H54 (cell line): ENCODE measurements at regions not wholly inside any gene's neighbourhood (a gene's known extent, or its start where the extent isn't known, plus 50 kb on each side); places are given as distances from the start of the nearest gene placed in this dataset.

Experiments used
- DNase-seq: peaks from one replicate; pipeline ENCODE4 v3.0.0; 2011; ENCODE audit warnings: low spot score, mixed read lengths; ENCODE audit not compliant: insufficient read length
- FAIRE-seq: peaks from 3 replicates; lab custom pipeline; 2011; peaks lifted over from hg19 to GRCh38; lab: Jason Lieb, UNC
- POLR2A ChIP-seq: IDR thresholded peaks from 2 replicates; pipeline ENCODE4 v1.6.1; 2011; ENCODE audit warnings: low read depth, mild to moderate bottlenecking, low read length

DNA sequence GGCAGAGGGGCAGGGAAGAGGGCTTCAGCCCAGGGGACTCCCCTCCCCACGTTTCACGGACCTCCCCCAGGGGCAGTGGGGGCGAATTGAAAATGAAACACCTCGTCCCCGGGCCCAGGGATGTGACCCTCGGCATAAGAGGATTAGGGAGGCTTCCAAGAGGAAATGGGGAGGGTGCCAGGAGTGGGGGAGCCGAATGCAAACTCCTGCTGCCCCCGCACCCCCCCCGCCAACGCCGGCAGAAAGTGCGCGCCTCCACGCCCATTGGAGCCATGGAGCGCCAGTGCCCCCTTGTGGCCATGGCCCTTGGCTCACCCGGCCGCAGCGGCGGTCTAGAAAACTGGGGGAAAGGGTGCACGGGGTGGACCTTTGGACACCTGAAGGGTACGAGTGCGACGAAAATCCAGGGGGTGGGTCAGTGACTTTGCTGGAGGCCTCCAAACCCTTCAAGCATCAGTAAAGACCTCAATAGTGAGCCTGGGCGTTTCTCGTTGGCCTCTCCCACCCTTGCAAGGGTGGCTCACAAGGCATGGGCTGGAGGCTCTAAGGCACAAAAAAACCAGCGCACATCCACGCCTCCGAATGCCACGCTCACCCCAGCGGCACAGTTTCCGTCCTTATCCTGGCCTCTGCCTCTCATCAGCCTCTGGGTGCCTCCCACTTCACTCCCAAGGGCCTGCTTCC is 120.8 kb upstream of the PJA1 start:
- DNase-seq (peak; percentile 44), FAIRE-seq (no peak)
- TF ChIP-seq POLR2A = no peak

DNA sequence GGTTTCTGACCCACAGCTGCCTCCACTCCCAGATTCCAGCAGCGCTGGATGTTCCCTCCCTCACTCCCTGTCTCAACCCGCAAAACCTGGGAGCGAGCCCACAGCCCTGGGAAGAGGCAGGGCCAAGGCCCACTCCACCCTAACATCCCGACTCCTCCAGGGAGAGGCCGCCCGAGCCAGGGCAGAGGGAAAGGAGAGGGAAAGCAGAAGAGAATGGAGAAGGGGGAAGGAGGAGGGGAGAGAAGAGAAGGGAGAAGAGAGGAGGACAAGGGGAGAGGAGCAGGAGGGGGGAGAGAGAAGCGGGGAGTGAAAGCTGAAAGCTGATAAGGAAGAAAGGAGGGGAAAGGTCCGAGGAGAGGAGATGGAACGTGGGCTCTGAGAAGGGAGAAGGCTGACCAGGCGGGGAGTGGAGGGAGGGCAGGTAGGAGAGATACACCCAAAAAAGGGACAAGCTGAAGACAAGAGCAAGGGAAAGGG is 120.2 kb upstream of the PJA1 start:
- FAIRE-seq = no peak
- DNase-seq = no peak
- no peak for TF ChIP-seq POLR2A

DNA sequence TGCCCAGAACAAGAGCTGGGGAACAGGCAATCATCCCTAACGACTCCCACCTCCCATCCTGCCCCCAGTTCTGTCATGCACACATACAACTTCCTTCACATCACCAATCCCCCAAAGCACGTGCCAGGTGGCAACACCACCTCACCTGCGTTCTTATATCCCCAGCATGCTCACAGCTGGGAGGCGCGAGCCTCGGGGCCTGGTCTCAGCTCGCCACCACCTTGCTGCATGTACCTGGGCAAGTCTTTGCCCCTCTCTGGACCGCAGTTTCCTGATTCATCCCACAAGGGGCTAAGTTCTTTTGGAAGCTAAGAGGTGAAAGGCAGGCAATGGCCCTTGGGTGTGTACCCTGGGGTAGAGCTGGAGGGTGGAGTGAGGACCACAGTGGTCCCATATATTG is 119.2 kb upstream of the PJA1 start:
- DNase-seq (no peak), FAIRE-seq (no peak)
- no peak for TF ChIP-seq POLR2A

DNA sequence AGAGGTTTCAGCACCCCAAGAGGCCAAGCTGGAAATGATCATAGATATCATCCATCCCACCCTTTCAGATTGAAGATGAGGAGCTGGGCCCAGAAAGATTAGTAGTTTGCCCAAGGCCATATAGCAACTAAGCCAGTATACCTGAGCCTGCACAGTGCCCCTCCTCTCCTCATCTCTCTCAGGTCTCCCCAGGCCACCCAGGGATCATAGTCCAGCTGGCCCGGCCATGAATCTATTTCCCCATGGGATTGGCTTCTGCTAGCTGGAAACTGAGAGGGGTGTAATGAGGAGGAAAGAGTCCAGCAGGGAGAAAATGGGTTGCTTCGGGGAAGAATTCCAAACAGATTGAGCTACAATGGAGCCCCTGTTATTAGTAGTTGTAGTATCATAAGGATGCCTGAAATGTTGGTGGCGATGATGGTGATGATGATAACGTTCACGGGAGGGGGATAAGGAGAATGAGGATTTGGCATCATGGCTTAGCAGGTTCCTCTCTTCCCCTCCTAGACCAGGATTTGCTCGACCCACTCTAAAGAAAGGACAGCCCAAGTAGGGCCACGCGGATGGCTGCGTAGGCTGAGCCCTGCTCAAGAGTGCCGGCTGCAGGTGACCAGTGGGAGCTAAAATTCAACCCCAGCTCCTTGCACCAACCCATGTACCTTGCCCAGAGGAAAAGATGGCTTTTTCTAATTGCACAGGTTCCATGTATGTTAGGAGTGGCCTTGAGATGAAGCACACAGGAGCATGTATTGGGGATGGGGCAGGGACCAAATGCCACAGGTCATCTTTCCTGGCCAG is 117.8 kb upstream of the PJA1 start:
- no peak for FAIRE-seq

DNA sequence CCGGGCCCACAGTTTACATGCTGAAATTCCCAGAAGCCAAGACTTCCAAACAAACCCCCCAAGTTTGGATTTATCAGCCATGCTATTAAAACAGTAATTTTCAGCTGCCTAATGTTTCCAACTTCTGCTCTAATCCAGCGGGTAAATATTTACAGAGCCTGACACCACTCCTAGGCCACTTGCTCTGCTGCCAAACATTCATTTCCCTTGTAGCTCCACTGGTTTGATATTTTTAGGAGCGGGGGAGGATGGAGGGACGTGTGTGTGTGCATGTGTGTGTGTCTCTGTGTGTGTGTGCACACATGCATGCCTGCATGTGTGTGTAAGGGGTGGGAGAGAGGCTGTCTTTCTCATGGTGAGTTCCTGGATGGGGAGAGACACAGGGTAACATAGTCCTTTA is 115.7 kb upstream of the PJA1 start:
- FAIRE-seq (no peak), DNase-seq (no peak)
- no peak for TF ChIP-seq POLR2A

More for the DNA sequence above, 117.8 kb upstream of the PJA1 start:
- TF ChIP-seq POLR2A = no peak
- DNase-seq = no peak

DNA sequence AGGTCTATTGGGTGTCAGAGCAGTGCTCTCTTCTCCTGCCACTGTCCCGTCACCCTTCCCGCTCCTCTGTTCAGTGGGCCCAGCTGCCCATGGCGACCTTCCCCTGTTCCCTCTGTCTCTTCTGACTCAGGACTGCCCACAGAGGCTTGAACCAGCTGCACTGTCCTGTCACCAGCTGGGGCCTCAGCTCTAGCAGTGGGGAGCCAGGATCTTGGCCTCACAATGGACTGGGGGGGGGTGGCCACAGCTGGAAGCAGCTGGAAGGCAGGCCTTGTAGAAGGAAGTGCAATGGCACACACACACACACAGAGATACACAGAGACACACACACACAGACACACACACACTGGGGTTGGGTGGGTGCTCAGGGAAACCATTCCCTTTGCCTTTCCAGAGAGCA is 114.0 kb upstream of the PJA1 start:
- no peak for TF ChIP-seq POLR2A
- DNase-seq (no peak), FAIRE-seq (no peak)

DNA sequence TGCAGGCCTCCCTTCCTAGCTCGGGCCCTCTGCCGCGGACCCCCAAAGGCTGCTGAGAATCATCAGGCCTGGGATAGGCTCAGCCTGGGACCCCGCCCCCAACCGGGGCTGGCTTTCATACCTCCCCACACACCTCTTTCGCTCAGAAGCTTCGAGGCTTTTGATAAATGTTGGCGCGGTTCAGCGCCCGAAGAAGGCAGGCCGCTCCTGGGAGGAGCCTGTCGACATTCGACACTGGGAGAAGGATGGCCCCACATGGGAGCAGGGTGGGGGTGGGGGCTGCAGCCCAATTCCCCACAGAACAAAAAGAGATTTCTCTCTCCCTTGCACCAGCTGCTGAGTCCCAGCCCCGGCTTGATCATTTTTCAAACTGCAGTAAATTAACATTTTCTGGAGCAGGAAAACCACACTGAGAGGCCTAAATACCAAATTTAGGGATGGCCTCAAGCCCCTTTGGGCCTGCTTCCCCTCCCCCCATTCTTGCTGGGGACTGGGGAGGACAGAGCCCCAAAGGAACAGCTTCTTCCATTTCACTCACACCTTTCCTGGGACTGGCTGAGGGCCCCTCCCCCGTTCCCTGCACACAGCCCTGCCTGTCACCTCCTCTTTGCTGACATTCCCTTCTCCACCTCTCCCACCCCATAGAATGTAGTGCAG is 112.9 kb upstream of the PJA1 start:
- FAIRE-seq = no peak
- TF ChIP-seq POLR2A = no peak
- no peak for DNase-seq

DNA sequence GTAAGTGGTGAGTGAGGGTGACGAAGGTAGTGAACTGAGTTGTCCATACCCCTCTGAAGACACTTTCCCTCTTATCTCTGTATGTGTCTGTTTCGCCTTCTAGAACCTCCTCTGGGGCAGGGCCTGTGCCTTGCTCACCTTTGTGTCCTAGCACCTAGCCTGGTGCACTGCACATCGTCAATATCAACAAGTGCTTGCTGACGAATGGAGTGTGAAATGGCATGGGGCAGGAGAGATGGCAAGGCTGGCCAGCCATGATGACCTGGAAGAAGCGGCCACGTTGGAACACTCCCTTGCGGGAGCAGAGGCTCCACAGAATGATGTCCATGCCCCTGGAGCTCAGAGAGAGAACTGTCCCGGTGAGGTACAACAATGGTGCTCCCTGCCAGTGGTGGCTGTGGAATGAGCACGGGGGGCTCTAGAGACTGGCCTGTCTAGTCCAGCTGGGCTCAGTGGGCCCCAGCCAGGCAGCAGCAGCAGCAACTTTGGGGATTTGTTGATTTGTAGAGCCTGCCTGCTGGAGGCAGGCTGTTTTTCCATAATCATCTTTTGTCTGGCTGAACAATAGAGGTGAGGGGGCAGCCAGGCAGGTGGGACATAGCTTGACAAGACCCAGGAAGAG is 112.2 kb upstream of the PJA1 start:
- no peak for FAIRE-seq
- TF ChIP-seq POLR2A = no peak
- no peak for DNase-seq

DNA sequence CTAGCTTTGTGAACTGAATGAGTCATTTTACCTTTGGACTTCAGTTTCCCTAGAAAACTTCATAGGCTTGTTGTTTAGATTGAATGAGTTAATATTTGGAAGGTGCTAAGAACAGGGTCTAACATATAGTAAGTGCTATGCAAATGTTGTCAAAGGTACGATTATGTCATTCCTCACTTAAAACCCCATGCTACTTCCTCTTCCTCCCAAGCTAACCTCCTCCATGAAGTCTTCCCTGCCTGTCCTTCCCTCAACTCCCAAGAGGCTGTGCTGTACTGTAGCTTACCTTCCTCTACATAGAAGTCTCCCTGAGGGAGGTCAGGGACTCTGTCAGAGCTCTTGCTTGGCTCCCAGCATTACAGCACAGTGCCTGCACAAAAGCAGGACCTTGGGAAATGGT is 103.4 kb upstream of the PJA1 start:
- DNase-seq (no peak), FAIRE-seq (no peak)
- TF ChIP-seq POLR2A = no peak

DNA sequence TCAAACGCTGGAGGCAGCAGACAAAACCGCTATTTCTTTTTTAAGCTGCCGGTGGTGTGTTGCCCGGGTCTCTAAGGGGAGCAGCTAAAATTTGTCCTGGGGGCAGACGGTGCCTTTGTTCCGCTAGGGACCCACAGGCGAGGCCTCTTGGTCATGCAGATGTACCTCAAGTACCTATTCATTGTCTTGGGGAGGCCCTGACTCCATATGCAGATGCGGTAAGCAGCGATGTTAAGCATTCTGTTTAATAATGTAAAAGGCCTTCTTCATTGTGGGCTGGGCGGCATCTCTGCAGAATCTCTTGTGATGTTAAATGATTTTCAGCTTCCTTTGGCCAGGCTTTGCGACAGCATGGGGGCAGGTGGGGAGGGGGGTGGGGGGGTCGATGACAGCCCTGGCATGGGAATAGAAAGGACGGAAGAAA is 98.9 kb upstream of the PJA1 start:
- TF ChIP-seq POLR2A = no peak
- DNase-seq (no peak), FAIRE-seq (no peak)

DNA sequence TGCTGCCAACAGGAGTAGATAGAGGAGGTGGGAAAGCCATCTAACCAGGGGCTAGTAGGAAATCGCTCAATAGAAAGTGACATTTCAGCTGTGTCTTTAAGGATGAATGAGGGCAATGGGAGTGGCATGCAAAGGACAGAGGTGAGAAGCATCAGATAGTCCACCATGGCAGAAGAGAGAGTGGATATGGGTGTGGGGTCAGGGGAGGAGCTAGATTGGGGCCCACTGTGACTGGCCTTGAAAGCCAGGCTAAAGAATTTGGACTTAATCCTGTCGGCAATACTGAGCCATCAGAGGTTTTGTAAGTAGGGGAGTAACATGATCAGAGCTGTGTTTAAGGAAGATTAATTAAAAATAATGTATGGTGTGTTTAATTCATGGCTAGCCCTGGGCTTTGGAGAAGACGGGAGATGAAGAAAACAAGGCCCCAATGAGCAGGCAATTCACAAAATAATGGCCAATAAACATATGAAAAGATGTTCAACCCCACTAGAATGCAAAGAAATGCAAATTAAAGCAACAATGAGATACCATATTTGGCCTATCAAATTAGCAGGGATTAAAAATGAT is 98.1 kb upstream of the PJA1 start:
- no peak for TF ChIP-seq POLR2A
- no peak for DNase-seq
- FAIRE-seq = no peak

DNA sequence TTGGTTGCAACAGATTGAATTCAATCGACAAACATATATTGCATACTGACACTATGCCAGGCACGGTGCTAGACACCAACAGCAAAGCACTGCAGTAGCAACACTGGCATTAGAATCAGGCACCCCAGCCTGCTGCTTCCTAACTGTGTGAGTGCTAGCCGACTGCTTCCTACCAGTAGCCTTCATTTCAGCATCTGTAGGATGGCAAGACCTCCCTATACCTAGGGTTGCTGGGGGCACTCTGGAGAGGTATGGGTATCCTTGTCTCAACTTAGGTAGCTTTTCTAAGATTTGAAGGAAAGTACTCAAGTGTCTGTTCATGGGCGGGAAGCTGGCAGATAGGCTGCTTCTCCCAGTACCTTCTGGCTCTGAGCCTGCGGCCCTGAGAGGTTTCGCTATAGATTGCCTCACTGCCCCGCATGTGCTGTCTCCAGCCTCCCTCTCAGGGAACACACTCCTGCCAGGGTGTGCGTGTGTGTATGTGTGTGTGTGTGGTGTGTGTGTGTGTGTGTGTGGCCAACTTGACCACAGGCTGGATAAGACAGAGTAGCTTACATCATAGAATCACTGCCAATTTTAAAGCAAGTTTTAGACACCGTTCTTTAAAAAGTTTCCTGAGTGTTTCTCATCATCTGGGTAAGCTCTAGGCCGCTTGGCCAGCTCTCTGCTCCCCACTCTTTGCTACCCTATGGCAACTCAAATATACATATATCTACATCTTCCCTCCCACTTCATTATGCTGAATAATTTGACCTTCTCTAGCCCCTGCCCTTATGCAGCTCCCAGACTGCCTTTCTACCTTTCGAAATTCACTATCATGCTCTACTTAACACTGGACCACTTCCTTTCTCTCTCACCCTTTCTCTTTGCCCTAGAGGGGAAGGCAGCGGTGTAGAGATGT is 97.0 kb upstream of the PJA1 start:
- no peak for DNase-seq
- FAIRE-seq = no peak
- TF ChIP-seq POLR2A = no peak
